GM19328 (cell line): ENCODE measurements at regions not wholly inside any gene's neighbourhood (a gene's known extent, or its start where the extent isn't known, plus 50 kb on each side); places are given as distances from the start of the nearest gene placed in this dataset.
"Not testable (repeated sequence)": the region's sequence is repeated elsewhere in the genome, so short reads cannot be mapped to it uniquely, and the experiment has no call there.

ENCODE experiments used
- ATAC-seq: cut with Tn5 transposase; IDR thresholded peaks from one replicate; pipeline ENCODE4 v1.9.1; 2021; ENCODE audit warnings: mild to moderate bottlenecking, moderate library complexity; ENCODE audit not compliant: unreplicated experiment

DNA sequence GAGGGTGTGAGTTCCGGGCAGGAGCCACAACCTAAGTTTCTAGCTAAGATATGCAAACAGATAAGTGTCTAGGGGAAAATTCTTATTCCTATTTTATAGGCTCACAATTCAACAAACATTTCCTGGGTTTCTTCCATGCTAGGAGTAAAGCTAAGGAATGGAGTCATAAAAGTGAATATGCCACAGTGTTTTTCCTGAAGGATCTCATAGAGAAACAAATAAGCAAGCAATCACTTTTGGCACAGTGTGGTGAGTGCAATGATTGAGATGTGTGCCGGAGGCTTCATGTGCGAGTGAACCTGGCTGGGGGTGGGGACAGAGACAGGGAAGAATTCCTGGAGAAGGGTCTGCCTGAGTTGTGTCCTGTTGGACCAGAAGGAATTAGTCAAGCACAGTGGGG, 147.4 kb downstream of the TENT5C start:
- ATAC-seq: no peak

DNA sequence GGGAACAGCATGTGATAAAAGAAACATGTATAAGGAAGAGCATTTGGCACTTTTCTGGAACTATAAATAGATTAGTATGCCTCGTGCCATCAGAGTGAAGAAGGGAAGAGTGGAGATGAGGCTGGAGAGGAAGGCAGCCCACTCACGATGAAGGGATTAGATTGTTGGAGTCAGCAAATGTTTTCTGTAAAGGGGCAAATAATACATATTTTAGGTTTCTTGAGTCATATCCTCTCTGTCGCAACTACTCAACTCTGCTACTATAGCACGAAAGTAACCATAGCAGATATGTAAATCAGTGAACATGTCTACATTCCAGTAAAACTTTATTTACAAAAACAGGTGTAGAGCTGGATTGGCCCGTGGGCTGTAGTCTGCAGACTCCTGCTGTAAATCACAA, 147.8 kb downstream of the TENT5C start:
- ATAC-seq: no peak

DNA sequence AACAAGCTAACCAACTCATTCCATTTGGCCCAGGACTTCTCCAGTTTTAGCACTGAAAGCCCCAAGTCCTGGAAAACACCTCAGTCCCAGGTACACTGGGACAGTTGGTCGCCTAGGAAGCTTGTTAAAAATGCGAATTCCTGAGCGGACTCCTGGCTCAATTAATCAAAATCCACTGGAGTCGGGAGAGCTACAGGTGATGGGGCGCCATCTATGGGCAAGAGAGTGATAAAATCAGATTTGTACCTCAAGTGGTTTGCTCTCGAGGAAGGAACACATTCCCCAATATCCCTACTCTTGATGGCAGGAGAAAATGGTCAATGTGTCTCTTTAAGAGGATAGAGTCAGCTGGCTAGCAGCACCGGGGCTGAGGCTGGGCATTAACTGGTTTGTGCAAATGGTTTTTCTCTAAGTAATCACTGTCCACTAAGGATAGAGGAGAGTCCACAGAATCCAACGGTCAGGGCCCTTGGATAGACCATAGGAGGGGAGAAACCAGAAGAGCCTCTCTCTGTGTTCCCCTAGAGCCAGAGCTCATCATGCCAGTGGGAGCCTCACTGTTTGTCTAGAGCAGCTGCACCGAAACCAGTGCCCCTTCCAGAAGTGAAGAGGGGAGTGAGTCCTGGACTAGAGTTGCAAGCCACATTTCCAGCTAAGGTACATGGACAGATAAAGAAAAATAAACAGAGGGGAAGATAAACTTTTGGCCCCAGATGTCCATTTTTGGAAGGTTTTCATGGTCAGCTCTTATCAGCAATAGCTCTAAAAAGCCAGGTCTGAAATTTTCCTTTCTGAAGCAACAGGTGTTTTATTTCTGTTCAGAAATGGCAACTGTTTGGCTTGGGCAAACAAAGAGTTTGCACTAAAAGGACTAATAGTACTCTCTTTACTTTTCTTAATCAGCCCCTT, 148.5 kb downstream of the TENT5C start:
- ATAC-seq: no peak

DNA sequence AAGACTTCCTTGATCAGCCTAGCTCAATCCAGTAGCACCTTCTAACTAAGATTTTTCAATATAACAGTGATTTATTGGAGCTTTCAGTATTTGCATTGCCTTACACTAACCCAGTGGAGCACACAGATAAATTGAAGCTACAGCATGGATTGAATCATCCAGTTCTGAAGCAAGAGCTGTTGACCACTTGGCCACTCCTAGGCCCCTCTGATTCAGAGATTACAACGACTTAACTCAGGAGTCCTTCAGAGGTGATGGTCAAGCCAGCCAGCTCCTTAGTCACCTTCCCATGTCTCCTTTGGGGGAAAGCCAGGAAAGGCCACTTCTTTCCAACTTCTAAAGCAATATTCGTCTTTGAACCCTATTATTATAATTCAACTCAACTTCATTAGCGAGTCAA, 151.8 kb downstream of the TENT5C start:
- no peak for ATAC-seq

DNA sequence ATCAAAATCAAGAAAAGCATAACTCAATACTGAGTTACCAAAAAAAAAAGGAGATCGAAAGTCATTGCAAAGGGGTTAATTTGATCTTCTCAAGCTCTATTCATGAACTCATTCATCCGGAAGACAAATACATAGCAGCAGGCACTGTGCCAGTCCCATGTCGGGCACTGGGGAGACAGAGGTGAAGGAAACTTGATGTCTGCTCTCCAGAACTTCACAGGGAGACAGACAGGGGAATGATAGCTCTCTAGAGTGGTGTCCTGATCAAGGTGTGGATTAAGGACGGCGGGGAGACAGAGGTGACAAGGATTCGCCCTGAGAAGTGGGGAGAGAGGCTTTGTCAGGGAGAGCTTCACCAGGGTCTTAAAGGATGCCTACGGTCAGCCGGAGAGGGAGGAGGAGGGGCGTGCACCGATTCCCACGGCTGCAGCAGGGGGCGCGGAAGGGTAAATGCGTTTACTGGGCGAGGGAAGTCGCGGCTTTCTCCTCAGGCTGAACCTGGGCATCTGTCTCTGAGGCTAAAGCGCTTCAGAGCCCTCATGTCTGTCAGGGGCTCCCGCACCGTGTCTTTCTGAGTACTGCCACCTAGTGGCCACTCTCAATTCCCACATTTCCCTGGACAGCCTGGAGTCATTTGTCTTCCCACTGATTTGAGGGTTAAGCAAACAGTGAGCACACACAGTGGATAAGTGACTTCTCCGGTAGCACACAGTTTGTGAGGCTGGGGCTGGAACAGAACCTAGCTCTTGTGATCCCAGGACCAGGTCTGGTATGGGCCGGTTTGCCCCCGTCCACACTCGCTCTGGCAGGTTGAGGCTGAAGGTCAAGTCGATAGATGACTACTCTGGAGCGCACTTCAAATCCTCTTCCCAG, 152.8 kb downstream of the TENT5C start:
- peak; percentile 78 for ATAC-seq

DNA sequence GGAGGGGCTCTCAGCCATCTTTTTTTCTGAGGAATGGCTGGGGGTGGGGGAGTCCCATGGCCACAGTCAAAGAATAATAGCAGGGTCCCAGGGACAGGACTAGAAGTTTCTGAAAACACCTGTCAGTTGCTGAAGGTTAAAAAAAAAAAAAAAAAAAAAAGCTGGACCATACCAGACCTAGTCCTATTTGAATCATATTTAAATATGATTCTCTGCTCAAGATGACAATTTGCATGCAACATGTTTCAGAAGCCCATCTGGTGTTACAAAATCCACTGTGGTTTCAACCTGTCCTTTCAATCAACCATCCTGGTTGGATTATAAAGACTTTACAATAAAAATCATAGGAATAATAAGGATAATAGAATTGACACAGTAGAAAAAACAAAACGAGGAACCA, 153.7 kb downstream of the TENT5C start:
- ATAC-seq: no peak

DNA sequence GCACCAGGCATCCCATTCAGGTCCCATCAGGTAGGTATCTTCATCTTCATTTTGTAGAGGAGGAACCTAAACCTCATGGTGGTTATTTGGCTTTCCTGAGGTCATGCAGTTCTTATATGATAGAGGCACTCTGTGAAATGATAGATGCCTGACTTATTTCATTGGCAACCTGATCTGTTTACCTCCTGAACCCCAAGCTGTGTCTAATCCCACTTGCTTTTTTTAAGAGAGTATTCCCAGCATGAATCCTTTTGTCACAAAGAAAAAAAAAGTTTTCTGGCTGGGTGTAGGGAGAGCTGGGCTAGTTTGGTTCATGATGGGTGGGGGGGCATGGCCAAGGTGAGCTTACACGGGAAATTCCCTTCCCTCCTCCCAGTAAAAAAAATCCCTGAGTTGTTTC, 154.2 kb downstream of the TENT5C start:
- ATAC-seq: no peak

DNA sequence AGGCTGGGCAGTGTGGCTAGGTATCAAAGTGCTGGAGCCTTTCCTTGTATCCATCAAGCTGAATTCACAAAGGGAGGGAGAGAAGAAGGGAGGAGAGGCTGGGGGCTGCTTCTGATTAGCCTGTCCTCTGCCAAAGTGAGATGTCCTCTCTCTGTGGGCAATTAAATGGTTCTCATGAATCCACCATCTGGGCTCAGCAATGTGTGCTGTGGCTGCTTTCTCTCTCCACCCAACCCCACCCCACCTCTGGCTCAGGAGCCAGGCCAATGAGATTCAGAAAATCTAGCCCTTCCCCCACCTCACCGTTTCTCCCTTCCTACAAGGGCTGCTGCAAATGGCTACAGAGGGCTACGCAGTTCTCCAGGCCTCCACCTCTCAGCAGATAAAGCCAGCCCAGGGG, 154.6 kb downstream of the TENT5C start:
- ATAC-seq: no peak

DNA sequence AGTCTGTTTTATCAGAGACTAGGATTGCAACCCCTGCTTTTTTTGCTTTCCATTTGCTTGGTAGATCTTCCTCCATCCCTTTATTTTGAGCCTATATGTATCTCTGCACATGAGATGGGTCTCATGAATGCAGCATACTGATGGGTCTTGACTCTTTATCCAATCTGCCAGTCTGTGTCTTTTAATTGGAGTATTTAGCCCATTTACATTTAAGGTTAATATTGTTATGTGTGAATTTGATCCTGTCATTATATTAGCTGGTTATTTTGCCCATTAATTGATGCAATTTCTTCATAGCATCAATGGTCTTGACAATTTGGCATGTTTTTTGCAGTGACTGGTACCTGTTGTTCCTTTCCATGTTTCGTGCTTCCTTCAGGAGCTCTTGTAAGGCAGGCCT, 161.7 kb downstream of the GDAP2 start:
- not testable (repeated sequence) for ATAC-seq

DNA sequence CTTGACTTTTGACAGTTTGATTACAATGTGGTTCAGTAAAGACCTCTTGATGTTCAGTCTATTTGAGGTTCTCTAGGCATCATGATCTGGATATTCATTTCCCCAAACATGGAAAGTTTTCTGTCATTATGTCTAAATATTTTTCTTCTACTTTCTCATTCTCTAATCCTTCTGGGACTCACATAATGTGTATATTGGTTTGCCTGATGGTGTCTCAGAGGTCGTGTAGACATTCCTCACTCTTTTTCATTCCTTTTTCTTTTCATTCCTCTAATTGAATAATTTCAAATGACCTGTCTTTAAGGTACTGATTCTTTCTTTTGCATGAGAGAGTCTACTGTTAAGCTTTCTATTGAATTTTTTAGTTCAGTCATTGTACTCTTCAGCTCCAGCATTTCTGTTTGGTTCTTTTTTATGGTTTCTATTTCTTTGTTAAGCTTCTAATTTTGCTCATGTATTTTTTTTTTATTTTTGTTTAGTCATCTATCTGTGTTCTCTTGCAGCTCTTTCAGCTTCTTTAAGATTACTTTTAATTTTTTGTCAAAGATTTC, 158.4 kb downstream of the GDAP2 start:
- no peak for ATAC-seq

DNA sequence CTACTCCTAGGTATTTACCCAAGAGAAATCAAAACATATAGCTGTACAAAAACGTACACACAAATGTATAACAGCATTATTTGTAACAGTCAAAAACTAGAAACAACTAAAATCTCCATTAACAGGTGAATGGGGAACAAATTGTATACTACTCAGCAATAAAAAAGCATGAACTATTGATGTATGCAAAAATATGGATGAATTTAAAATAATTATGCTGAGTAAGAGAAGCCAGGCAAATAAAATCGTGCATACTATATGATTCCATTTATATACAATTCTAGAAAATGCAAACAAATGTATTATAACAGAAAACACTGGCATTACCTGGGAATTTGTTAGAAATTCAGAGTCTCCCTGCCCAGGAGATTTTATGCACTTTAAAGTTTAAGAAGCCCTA, 150.1 kb downstream of the GDAP2 start:
- no peak for ATAC-seq

DNA sequence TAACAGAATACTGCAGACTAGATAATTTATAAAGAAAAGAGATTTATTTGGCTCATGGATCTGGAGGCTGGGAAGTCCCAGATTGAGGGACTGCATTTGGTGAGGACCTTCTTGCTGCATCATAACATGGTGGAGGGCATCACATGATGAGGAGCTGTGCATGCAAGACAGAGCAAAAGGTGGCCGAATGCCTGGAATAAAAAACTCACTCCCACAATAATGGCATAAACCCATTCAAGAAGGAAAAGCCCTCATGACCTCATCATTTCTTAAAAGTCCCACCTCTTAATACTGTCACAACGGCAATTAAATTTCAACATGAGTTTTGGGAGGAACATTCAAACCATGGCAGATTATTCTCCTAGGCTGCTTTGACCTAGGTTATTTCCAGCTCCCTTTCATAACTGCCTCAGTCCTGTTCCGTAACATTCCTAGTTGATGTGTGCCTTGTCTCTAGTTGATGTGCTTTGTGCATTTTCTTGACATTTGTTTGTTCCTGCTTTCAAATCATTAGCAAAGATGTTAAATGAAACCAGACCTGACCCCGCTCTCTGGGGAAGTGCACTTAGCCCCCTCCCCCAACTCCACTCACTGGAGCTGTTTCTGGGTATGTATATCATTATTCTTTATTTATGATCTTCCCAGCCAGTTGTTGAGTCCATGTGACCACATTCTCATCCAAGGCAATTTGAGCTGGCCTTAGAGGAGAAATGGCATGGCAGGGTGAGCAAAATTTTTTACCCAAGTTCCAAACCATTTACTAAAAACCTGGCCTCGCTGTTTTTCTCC, 148.5 kb downstream of the GDAP2 start:
- ATAC-seq: no peak

DNA sequence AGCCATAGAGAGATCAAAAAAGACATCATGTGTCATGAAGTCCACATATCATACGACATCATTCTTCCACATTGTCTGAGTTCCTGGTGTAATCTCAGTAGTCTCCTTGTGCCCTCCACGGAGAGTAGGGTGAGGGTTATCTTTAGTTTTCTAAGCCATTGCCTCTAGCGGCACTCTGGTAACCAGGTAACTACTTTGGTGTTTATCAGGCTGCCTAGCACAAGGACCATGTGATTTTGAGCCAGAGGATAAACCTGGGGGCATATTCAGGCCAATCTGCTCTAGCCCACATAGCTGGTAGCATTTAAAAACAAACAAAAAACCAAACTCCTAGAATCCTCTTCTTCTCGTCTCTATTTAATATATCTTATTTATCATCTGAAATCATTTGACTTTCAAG, 147.4 kb downstream of the GDAP2 start:
- ATAC-seq: no peak

DNA sequence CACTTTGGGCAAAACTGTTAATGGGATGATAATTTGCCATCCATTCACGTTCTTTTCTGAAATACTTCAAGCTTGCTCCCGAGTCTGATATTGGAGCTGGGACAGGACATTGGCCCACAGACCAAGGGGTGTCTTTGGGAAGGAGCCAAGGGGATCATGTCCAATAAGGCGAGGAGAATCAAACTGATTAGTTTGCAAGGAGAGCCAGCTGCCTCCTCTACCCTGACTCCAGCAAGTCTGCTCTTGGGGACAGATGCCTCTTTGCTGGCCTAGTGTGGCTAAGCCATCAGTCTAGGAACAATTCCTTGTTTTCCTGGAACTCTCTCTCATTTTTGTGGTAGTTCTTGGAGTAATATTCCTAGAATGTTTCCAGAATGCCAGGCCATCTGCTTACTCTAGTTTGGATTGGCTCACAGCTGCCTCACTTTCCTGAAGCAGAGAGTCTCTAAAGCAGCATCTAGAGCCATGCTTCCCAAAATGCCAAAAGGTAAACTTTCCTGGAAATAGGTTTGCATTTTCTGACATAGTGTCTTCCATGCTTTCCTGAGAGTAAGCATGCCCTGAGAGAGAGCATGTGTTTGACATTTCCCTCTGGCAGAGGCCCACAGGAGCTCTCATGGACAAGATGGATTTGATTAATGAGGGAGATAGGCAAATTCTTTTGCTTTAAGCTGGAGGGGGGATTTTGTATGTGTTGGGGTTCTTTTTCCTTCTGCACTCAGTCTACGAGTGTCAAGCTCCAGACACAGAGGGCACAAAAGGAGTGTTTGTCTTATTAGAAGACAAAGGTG, 145.6 kb downstream of the GDAP2 start:
- no peak for ATAC-seq

DNA sequence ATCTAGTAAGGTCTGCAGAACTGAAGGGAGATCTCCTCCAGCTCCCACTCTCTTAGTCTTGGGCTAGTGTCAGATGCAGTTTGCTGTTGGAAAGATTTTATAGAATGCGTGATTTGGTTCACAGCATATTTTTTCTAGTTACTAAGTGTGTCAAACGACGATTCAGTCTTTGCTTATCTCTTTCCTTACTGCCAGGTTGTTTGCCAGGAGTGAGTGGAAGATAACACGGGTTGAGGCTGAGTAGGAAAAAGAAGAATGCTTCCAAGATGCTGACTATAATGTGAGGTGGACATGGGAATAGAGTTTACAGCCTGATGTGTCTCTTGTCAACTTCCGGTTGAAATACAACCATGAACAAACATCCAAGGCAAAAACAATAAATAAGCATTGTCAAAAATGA, 141.4 kb downstream of the GDAP2 start:
- no peak for ATAC-seq

DNA sequence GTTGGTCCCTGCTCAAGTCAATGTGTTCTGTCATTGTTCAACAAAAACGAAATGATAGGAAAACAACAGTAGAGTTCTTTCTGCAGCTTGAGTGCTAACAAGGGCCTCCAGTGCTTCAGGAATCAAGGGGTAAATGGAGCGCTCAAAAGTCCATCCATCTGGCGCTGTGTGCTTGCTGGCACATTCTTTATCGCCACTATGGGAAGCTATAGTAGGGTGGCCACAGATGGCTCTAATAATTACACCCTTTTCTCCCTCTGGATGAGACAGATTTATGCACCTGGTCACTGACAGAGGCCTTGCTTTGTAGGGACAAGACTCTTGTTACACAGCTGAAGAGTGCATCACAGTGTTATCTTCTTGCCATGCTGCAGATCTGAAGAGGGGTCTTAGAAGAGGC, 136.0 kb downstream of the GDAP2 start:
- no peak for ATAC-seq

DNA sequence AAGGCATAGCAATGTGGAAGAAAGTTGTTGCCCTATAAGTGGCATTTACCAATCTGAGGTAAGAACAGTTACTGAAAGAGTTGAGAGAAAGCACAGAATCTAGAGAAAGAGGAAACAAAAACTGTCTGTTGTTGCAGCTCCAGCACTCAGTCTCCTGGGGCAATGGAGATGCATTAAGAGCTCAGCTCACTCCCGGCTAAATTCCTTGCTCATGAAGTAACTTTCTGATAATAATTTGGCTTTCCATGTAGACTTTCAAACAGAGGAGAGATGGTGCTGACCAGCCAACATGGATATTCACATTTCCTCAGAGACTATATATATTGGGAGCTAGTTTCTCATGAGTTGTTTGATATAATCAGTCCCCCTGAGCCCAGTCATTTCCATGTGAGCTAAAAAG, 135.3 kb downstream of the GDAP2 start:
- no peak for ATAC-seq

DNA sequence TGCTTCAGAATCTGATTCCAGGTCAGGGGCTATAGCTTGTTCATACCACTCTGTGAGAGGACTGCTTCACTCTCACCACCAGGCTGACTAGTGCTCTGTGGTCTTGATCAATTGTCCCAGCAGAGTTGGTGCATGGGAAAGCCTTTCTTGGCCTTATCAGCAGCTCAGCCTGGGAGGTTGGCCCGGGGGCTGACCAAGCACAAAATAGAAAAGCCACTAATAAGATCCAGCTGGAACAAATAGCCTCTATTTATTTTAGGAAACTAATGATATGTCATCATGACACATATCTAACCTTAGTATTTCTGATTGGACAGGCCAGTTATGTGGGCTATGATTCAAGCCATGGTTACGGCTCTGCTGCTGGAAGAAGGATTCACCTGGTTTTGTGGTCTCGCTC, 134.2 kb downstream of the GDAP2 start:
- ATAC-seq: no peak

DNA sequence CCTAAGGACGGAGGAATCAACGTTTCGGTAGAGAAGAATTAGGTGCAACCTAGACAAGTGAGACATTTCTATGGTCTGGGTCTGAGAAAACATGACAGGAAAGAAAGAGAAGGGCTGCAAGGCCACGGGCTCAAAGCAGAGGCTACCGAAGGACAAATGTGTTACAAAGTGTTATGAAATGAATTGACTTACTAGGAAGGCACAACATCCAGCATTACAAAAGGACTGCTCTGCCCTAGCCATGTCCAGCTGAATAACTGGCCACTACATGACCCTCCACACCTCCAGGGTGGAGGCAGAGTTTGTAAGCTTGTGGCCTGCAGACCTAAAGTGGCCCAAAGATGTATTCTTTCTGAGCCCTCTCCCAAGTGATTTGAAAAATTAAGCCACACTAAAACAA, 133.6 kb downstream of the GDAP2 start:
- no peak for ATAC-seq

DNA sequence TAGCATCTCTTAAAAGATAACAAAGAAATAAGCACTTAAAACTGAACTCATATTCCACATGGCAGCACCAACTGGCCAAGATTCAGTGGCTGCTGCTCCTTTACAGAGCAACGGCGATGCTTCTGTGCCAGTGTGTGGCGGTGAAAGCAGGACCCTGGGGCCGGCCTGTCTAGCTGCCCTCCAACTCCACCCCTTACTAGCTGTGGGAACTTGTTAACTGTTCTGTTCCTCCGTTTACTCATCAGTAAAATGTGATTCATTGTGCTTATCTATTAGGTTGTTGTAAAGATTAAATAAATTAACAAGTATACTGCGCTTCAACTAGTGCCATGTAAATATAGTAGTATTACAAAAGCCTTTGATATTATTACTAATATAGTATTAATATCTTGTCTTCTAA, 133.2 kb downstream of the GDAP2 start:
- ATAC-seq: no peak
